ENCODE measurements at regions not wholly inside any gene's neighbourhood (a gene's known extent, or its start where the extent isn't known, plus 50 kb on each side); places are given as distances from the start of the nearest gene placed in this dataset.

GRCh38 chr5:8751971-8752370 lies 793.9 kb downstream of the SEMA5A start:
- Histone ChIP-seq H3K9ac (ENCODE audit: insufficient read depth, low read depth, low read length) (no peak overlapping the region), H3K4me1 (ENCODE audit: insufficient read depth, low read length) (no peaks in the 10 kb centered on the region), H3K36me3 (replicated peaks in 1 of 2; ENCODE audit: control insufficient read depth in 1 of 2, insufficient read depth in 2 of 2, low read length in 2 of 2) (no peaks in the 10 kb centered on the region), H2AFZ (ENCODE audit: low read length) (no peak overlapping the region), H4K20me1 (ENCODE audit: insufficient read depth, low read length) (no peaks in the 10 kb centered on the region), H3K27ac (ENCODE audit: extremely low read length, insufficient read depth, low read length) (no peak overlapping the region), H3K79me2 (ENCODE audit: insufficient read depth, low read length) (no peaks in the 10 kb centered on the region), H3K9me3 (ENCODE audit: low read length) (peaks cover 73% of the 10 kb centered on the region), H3K4me3 (replicated peaks in 1 of 3; ENCODE audit: insufficient read depth in 1 of 3, low read depth in 2 of 3, low read length in 3 of 3) (no peak overlapping the region), H3K4me2 (ENCODE audit: low read depth, low read length) (no peak overlapping the region), H3K27me3 (ENCODE audit: control insufficient read depth in 1 of 2, insufficient read depth in 2 of 2, low read length in 2 of 2) (no peaks in the 10 kb centered on the region)
- FAIRE-seq = no peak
- ATAC-seq = no peak
- WGBS (ENCODE audit: low lambda C conversion rate) = 1% methylated on average over 4 of the region's 4 CpGs
- in situ Hi-C loops (cut with HindIII; ENCODE audit: extremely low pct_ligation_motif_present, low pct_unique_long_range_greater_than_20kb) (no loop called here), intact Hi-C loops (cut with micrococcal nuclease; ENCODE audit: unreplicated experiment) (no loop called here)
- CTCF ChIA-PET (ENCODE audit: low intra/inter-chr PET ratio, low total read pairs) = no interaction called here
- POLR2A ChIA-PET = no interaction called here
- no TSS peak for BruUV-seq (replicated peaks)
- no peak for DNase-seq (ENCODE audit: low spot score)
- TF ChIP-seq ERF (CRISPR knock-in tag; IDR thresholded peaks at IDR 0.05) = no peak
- TF ChIP-seq SNAPC2 (CRISPR knock-in tag; IDR thresholded peaks at IDR 0.05) = no peak
- TF ChIP-seq DRAP1 (CRISPR knock-in tag; IDR thresholded peaks at IDR 0.05) = no peak
- TF ChIP-seq ZMYM2 (CRISPR knock-in tag; IDR thresholded peaks at IDR 0.05) = no peak
- no peak for TF ChIP-seq MAF1 (CRISPR knock-in tag; IDR thresholded peaks at IDR 0.05; ENCODE audit: borderline replicate concordance)
- no peak for TF ChIP-seq GATA4 (IDR thresholded peaks at IDR 0.05; ENCODE audit: borderline replicate concordance, low read depth)
- no peak for TF ChIP-seq RFX5 (IDR thresholded peaks at IDR 0.05; ENCODE audit: low read depth, low read length)
- no peak for TF ChIP-seq GLMP (CRISPR knock-in tag; IDR thresholded peaks at IDR 0.05; ENCODE audit: borderline replicate concordance)
- no peak for TF ChIP-seq FIP1L1 (IDR thresholded peaks at IDR 0.05; ENCODE audit: borderline replicate concordance, insufficient read depth, low read depth, low read length)
- no peak for TF ChIP-seq THAP7 (CRISPR knock-in tag; IDR thresholded peaks at IDR 0.05)
- no peak for TF ChIP-seq YEATS4 (CRISPR knock-in tag; IDR thresholded peaks at IDR 0.05; ENCODE audit: borderline replicate concordance)
- no peak for TF ChIP-seq GRHL1 (CRISPR knock-in tag; conservative IDR thresholded peaks at IDR 0.05)
- TF ChIP-seq ATF5 (CRISPR knock-in tag; IDR thresholded peaks at IDR 0.05; ENCODE audit: low read depth) = no peak
- TF ChIP-seq SRSF1 (optimal IDR thresholded peaks at IDR 0.05; ENCODE audit: low read depth, low read length) = no peak
- no peak for TF ChIP-seq STAG1 (CRISPR knock-in tag; IDR thresholded peaks at IDR 0.05)
- no peak for TF ChIP-seq HNRNPUL1 (IDR thresholded peaks at IDR 0.05; ENCODE audit: low read depth, low read length)
